ENCODE measurements at regions not wholly inside any gene's neighbourhood (a gene's known extent, or its start where the extent isn't known, plus 50 kb on each side); places are given as distances from the start of the nearest gene placed in this dataset.

- 100% methylated on average over 1 of the region's 9 CpGs; no CpG with 5 or more reads in 1 of the 2 experiments for WGBS, 2 experiments (ENCODE audit: extremely low coverage in 2 of 2, insufficient read length in 1 of 2)
- Histone ChIP-seq H3K36me3 (ENCODE audit: control insufficient read depth, insufficient read depth, low read length) (no peaks in the 10 kb centered on the region), H2AK9ac (replicated peaks; ENCODE audit: low read depth, low read length, poor library complexity) (no peak overlapping the region), H3K79me1 (ENCODE audit: low read depth in 1 of 2, low read length in 2 of 2) (no peaks in the 10 kb centered on the region), H3K9me3 (ENCODE audit: control insufficient read depth, insufficient read depth, low read length) (peaks cover 9% of the 10 kb centered on the region; the same call in 1 of the 2 replicates), H3K14ac (replicated peaks; ENCODE audit: low read depth, low read length) (no peak overlapping the region), H2BK15ac (ENCODE audit: low read depth, low read length) (no peak overlapping the region), H3K4me1 (ENCODE audit: control insufficient read depth, insufficient read depth, low read length) (no peaks in the 10 kb centered on the region), H4K91ac (ENCODE audit: insufficient read depth, low read depth, low read length) (no peak overlapping the region), H3K18ac (ENCODE audit: low read depth, low read length) (no peak overlapping the region), H4K8ac (ENCODE audit: low read depth in 2 of 2, low read length in 2 of 2) (no peak overlapping the region), H3K27me3 (ENCODE audit: control insufficient read depth, insufficient read depth, low read length) (no peaks in the 10 kb centered on the region), H3K4me3 (ENCODE audit: insufficient read depth, low read depth, low read length) (no peak overlapping the region), H3K27ac (ENCODE audit: insufficient read depth, low read length) (no peak overlapping the region), H3K56ac (ENCODE audit: extremely low read depth, insufficient read depth, low read length) (no peak overlapping the region), H3K23ac (ENCODE audit: low read depth, low read length) (no peak overlapping the region), H3K4me2 (ENCODE audit: low read depth, low read length) (no peak overlapping the region), H2BK5ac (ENCODE audit: low read depth, low read length, poor library complexity, severe bottlenecking) (no peak overlapping the region), H2AFZ (replicated peaks; ENCODE audit: low read length, poor library complexity) (no peak overlapping the region), H3K4ac (ENCODE audit: low read depth, low read length) (no peak overlapping the region), H2BK120ac (ENCODE audit: low read depth, low read length) (no peak overlapping the region), H4K5ac (ENCODE audit: low read depth, low read length) (no peak overlapping the region), H4K20me1 (ENCODE audit: insufficient read depth, low read length) (no peaks in the 10 kb centered on the region), H2BK20ac (ENCODE audit: low read depth, low read length) (no peak overlapping the region), H2AK5ac (ENCODE audit: low read depth, low read length) (no peak overlapping the region), H3K9me1 (ENCODE audit: insufficient read depth, low read length) (no peaks in the 10 kb centered on the region), H3K9ac (ENCODE audit: low read depth, low read length) (no peak overlapping the region)
- in situ Hi-C loops (cut with MboI; ENCODE audit: low sequenced_read_pairs) (no loop called here), intact Hi-C loops (cut with micrococcal nuclease) (no loop called here), dilution Hi-C loops (cut with HindIII; ENCODE audit: low sequenced_read_pairs, unreplicated experiment) (no loop called here)
- ATAC-seq (ENCODE audit: low read depth) (no peak), DNase-seq (no peak)
- POLR2A ChIA-PET (ENCODE audit: unreplicated experiment), result no interaction called here
- TF ChIP-seq NFE2L2 (IDR thresholded peaks at IDR 0.05; ENCODE audit: low read depth, low read length), result no peak
- no peak for TF ChIP-seq MXI1 (IDR thresholded peaks at IDR 0.05; ENCODE audit: borderline replicate concordance, low read depth, low read length)
- TF ChIP-seq ELK1 (IDR thresholded peaks at IDR 0.05; ENCODE audit: borderline replicate concordance, low read depth, low read length), result no peak
- no peak for TF ChIP-seq RAD21 (IDR thresholded peaks at IDR 0.05; ENCODE audit: low read length)
- TF ChIP-seq RCOR1 (IDR thresholded peaks at IDR 0.05; ENCODE audit: insufficient replicate concordance, low read length), result no peak
- BruUV-seq (replicated peaks), result no TSS peak
- CTCF ChIA-PET, result no interaction called here
Observed at GRCh38 chr20:60313191-60313590, 355.0 kb downstream of the CDH26 start.
